GM10266 (cell line): ENCODE measurements at regions not wholly inside any gene's neighbourhood (a gene's known extent, or its start where the extent isn't known, plus 50 kb on each side); places are given as distances from the start of the nearest gene placed in this dataset.

Experiments
- DNase-seq: peaks from one replicate; pipeline ENCODE4 v3.0.0; 2012; ENCODE audit errors: extremely low spot score
- TF ChIP-seq, protein P1 (sequence below): IDR thresholded peaks from 2 replicates; pipeline ENCODE4 v1.5.1; 2012; ENCODE audit warnings: mild to moderate bottlenecking, low read depth; ENCODE audit not compliant: control insufficient read depth, insufficient read depth; ENCODE audit errors: missing control alignments

DNA sequence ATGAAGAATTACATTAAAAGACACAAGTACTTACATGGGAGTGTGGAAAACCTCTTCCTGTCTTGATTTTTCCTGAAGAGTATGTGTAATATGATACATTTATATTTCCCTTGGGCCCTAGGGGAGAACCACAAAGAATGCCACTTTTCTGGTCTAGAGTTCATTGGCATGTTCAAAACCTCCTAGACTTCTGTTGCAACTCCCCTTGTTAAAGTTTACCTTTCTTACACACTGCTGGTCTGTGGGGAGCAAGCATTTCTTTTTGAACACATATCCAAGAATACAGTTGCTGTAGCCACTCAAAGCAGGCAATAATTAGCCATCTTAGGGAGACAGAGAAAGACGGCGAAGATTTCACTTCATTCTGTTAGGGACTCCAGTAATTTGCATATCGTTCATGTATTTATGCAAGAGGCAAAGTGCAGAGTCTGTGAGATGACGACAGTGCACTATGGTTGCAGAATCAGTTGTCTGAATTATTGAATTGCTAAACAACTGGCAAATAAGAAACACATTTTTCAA, 103.5 kb downstream of the NOL4 start:
- TF ChIP-seq, protein P1, sequence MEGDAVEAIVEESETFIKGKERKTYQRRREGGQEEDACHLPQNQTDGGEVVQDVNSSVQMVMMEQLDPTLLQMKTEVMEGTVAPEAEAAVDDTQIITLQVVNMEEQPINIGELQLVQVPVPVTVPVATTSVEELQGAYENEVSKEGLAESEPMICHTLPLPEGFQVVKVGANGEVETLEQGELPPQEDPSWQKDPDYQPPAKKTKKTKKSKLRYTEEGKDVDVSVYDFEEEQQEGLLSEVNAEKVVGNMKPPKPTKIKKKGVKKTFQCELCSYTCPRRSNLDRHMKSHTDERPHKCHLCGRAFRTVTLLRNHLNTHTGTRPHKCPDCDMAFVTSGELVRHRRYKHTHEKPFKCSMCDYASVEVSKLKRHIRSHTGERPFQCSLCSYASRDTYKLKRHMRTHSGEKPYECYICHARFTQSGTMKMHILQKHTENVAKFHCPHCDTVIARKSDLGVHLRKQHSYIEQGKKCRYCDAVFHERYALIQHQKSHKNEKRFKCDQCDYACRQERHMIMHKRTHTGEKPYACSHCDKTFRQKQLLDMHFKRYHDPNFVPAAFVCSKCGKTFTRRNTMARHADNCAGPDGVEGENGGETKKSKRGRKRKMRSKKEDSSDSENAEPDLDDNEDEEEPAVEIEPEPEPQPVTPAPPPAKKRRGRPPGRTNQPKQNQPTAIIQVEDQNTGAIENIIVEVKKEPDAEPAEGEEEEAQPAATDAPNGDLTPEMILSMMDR: no peak
- no peak for DNase-seq

- TF ChIP-seq, protein P1: no peak
- DNase-seq: no peak
Measured at GRCh38 chr18:34120294-34120693, 104.4 kb downstream of the NOL4 start.

DNA sequence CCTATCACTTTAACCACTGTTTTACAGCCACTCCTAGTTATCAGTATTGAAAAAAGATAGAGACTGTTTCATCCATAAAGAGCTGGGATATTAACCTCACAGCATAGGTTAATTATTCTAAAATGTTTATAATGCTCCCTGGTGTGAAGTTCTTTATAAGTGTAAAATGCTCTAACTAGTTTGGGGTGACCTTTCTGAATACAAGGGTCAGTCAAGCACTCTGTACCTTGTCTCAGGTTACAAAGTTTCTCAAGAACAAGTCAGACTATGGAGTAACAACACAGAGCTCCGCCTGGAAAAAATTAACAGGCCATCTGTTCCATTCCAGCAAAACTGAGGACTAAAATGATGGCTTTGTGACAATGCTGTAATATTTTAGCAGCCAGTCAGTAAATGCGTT, 107.4 kb downstream of the NOL4 start:
- DNase-seq: no peak
- TF ChIP-seq, protein P1: no peak

GRCh38 chr18:34115409-34116081, 109.2 kb downstream of the NOL4 start:
- TF ChIP-seq, protein P1: no peak
- DNase-seq: no peak

DNA sequence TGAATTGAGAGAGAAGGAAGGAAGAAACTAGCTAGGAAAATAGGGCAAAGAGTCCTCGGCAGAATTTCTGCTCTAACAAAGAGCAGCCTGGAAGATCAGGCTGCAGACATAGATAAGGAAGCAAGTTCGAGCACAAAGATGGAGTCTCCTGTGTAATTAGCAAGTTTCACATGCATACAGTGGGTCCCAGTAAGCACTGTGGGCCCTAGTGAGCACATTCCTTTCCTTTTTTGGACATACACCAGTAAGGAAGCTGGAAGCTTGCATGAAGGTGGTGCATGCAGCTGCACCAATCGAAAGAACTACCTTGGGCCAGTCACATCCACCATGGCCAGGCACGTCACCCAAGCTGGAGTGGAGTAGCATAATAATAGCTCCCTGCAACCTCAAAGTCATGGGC, 109.7 kb downstream of the NOL4 start:
- TF ChIP-seq, protein P1: no peak
- DNase-seq: no peak

GRCh38 chr18:34108206-34108605, 116.5 kb downstream of the NOL4 start:
- no peak for DNase-seq
- TF ChIP-seq, protein P1: no peak

DNA sequence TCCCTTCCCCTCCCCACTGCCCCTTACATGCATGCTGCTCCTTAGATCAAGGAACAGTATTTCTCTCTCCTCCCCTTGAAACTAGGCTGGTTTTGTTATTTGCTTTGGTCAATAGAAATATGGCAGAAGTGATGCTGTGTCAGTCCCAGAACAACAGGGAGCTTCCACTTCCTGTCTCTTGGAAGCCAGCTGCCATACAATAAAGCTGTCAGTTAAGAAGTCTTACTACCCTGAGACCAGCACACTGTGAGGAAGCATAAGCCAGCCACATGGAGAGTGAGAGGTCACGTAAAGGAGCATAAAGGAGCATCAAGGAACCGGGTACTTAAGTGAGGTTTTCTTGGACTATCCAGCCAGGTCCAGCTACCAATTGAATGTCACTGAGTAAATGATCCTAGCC, 126.6 kb downstream of the NOL4 start:
- no peak for DNase-seq
- TF ChIP-seq, protein P1: no peak
